Right cardiac atrium (tissue), 5 donors: ENCODE measurements at regions not wholly inside any gene's neighbourhood (a gene's known extent, or its start where the extent isn't known, plus 50 kb on each side); places are given as distances from the start of the nearest gene placed in this dataset.
"Not testable (repeated sequence)": the region's sequence is repeated elsewhere in the genome, so short reads cannot be mapped to it uniquely, and the experiment has no call there.

ENCODE experiments used
- ATAC-seq, 2 donors: fragments of 200-7000 bp; cut with Tn5 transposase; one replicate each; pipeline versions ENCODE4 v1.8.0 to v1.9.1; 2020; ENCODE audit warnings: moderate library complexity in 2 of 2, mild to moderate bottlenecking in 1 of 2
- DNase-seq, 3 donors: peaks; one replicate each; pipeline ENCODE4 v3.0.0-alpha.2; 2020
- H3K27ac ChIP-seq: one replicate; pipeline ENCODE4 v1.5.1; 2013; ENCODE audit warnings: mild to moderate bottlenecking, low read length, control low read depth, moderate library complexity
- H3K27me3 ChIP-seq: one replicate; pipeline ENCODE4 v1.6.1; 2013; ENCODE audit not compliant: control insufficient read depth, insufficient read depth
- H3K4me1 ChIP-seq: one replicate; pipeline ENCODE4 v1.6.1; 2013; ENCODE audit warnings: low read length; ENCODE audit not compliant: control insufficient read depth, insufficient read depth
- H3K4me3 ChIP-seq: one replicate; pipeline ENCODE4 v1.5.1; 2013; ENCODE audit warnings: low read length, control low read depth
- H3K9me3 ChIP-seq: one replicate; pipeline ENCODE4 v1.6.1; 2013; ENCODE audit warnings: low read length; ENCODE audit not compliant: control insufficient read depth
- WGBS: extraction: QIAGEN DNeasy Blood & Tissue Kit; methylation state at CpG from one replicate; pipeline ENCODE4 v1.1.7; 2013; 5-methylcytosine and 5-hydroxymethylcytosine counted together
- intact Hi-C, 4 donors: fragments of 100-400 bp; cut with DNase I; formaldehyde crosslinking; loops; one replicate each; pipeline versions ENCODE4 v1.11.0 to v1.14.0; 2022 to 2023
- donor health status: healthy with polysubstance abuse.
- donor health status: DM: no; HTN: yes; CAD: no.
- donor health status: DM: no; HTN: no; CAD: no.
- donor health status: DM: no; HTN: yes; CAD: no; lungs with severe emphysema.
- donor health status: DM: yes; HTN: yes; CAD: no.

GRCh38 chr14:28946267-28946666 lies 179.7 kb downstream of the FOXG1 start:
- H3K27ac ChIP-seq: no peak overlapping the region
- intact Hi-C loops: no loop called here
- no peaks in the 10 kb centered on the region for H3K9me3 ChIP-seq
- no peaks in the 10 kb centered on the region for H3K4me1 ChIP-seq
- DNase-seq (no peak), ATAC-seq (no peak)
- H3K4me3 ChIP-seq: no peak overlapping the region
- no peaks in the 10 kb centered on the region for H3K27me3 ChIP-seq
- WGBS: 64% methylated on average over 1 of the region's 1 CpG

- 81% methylated on average over 2 of the region's 2 CpGs for WGBS
Observed at GRCh38 chr14:28949503-28949902, 182.9 kb downstream of the FOXG1 start.

DNA sequence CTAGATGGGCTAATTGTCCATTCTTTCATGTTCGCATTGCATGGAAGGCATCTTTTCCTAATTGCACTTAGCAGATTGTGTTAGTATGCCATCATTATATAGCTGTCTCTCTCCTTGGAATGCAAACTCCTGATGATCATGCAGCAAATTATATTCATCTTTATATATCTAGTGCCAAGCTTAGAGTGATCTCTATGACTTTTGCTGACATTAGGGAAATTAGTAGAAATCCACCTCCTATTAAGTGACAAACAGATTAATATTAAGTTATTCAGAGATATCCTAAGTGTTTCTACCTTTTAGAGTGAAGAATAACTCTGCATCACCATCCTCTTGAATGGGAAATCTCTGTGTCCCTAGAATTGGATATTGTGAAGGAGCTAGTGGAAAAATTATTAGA lies 185.6 kb downstream of the FOXG1 start:
- no peak overlapping the region for H3K4me3 ChIP-seq
- intact Hi-C loops: no loop called here
- WGBS: 93% methylated on average over 1 of the region's 1 CpG
- no peak overlapping the region for H3K27ac ChIP-seq
- no peaks in the 10 kb centered on the region for H3K9me3 ChIP-seq
- no peak for DNase-seq
- no peaks in the 10 kb centered on the region for H3K27me3 ChIP-seq
- no peak for ATAC-seq
- no peaks in the 10 kb centered on the region for H3K4me1 ChIP-seq

More at GRCh38 chr14:28949503-28949902, 182.9 kb downstream of the FOXG1 start:
- Histone ChIP-seq H3K4me3 (no peak overlapping the region), H3K27ac (no peak overlapping the region), H3K9me3 (no peaks in the 10 kb centered on the region), H3K4me1 (no peaks in the 10 kb centered on the region), H3K27me3 (no peaks in the 10 kb centered on the region)
- DNase-seq: no peak
- intact Hi-C loops: no loop called here
- no peak for ATAC-seq

DNA sequence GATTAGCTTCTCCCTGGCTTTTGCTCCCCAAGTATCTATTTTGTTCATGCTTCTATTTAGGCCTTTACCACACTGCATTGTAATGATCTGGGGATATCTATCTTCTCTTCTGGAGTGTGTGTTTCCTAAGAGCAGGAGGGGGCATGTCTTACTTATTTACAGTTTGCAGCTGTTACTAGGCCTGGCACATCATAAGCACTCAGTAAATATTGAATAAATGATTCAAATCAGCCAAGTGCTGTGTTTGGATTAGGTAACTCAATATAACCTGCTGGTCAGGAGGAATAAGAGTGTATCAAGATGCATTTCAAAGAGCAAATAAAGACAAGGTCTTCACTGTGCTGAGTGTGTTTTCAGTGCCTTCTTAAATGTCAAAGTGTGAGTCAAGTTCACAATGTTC lies 186.1 kb downstream of the FOXG1 start:
- Histone ChIP-seq H3K4me1 (no peaks in the 10 kb centered on the region), H3K4me3 (no peak overlapping the region), H3K27ac (no peak overlapping the region), H3K9me3 (no peaks in the 10 kb centered on the region), H3K27me3 (no peaks in the 10 kb centered on the region)
- DNase-seq (no peak), ATAC-seq (no peak)
- intact Hi-C loops: no loop called here

- WGBS: 83% methylated on average over 2 of the region's 2 CpGs
- no peak overlapping the region for H3K4me3 ChIP-seq
- H3K4me1 ChIP-seq: no peaks in the 10 kb centered on the region
- intact Hi-C loops: no loop called here
- H3K27ac ChIP-seq: no peak overlapping the region
- ATAC-seq: no peak
- no peak for DNase-seq
- H3K27me3 ChIP-seq: no peaks in the 10 kb centered on the region
- H3K9me3 ChIP-seq: no peaks in the 10 kb centered on the region
Observed at GRCh38 chr14:28953973-28954372, 187.4 kb downstream of the FOXG1 start.

DNA sequence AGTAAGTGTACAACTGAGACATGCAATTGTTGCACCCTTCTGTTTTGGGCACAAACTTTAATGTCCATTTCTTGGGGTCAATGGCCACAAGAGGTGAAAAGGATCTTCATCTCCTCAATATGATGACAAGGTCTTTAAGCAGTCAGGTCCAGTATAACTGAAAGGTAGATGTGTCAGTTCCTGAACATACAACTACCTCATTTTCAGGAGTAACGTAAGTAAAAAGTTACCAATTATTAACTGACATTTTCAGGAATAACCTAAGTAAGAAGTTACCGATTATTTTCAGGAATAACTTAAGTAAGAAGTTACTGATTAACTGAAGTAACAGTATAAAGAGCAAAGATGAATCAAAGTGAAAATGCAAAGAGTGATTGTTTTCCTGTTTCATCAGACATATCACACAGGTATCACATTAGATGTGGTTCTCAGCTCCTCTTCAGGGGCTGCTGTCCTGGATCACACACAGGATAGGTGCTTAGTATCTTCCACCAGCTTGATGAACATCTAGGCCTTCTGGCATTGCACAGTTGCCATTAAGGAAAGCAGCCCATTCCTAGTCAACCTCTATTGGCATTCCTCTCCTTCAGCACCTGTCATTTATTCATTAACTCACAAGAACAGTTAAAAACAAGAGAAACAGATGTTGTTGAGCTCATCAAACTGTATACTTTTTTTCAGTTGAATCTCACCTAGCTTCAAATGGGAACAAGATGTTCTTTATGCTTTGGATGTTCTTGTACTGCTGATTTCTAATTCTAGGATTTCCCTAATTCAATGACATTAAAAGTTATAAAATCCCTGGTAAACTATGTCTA lies 200.0 kb downstream of the FOXG1 start:
- 86% methylated on average over 2 of the region's 2 CpGs for WGBS
- H3K27me3 ChIP-seq: no peaks in the 10 kb centered on the region
- ATAC-seq (no peak), DNase-seq (no peak)
- H3K9me3 ChIP-seq: no peaks in the 10 kb centered on the region
- intact Hi-C loops: no loop called here
- no peak overlapping the region for H3K4me3 ChIP-seq
- H3K4me1 ChIP-seq: no peaks in the 10 kb centered on the region
- no peak overlapping the region for H3K27ac ChIP-seq

DNA sequence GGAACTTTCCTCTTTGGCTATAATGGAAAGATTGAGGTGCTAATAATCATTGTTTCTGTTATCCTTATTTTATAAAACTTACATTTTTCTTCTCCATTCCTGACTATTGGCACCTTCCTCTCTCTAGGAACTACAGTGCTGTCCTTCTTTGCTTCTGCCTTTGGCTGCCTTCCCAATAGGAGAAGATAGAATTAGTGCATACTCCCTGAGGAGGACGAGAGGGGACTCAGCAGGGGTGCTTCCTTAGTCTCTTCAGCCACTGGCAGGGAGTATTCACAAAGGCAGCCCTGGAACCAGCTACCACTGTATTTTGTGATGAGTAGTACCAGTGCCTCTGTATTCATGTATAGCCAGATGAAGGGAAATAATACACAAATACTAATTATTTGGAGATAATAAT lies 208.5 kb downstream of the FOXG1 start:
- H3K4me3 ChIP-seq: no peak overlapping the region
- intact Hi-C loops: no loop called here

GRCh38 chr14:28982228-28982627 lies 215.6 kb downstream of the FOXG1 start:
- Histone ChIP-seq H3K4me1 (no peaks in the 10 kb centered on the region), H3K9me3 (no peaks in the 10 kb centered on the region), H3K27ac (no peak overlapping the region), H3K4me3 (no peak overlapping the region), H3K27me3 (no peaks in the 10 kb centered on the region)
- intact Hi-C loops: no loop called here
- ATAC-seq (no peak), DNase-seq (no peak)
- WGBS: 84% methylated on average over 2 of the region's 2 CpGs

More for the DNA sequence above, 208.5 kb downstream of the FOXG1 start:
- ATAC-seq (no peak), DNase-seq (no peak)
- no peak overlapping the region for H3K27ac ChIP-seq
- no peaks in the 10 kb centered on the region for H3K27me3 ChIP-seq
- WGBS: 13% methylated on average over 1 of the region's 1 CpG
- no peaks in the 10 kb centered on the region for H3K4me1 ChIP-seq
- H3K9me3 ChIP-seq: no peaks in the 10 kb centered on the region

DNA sequence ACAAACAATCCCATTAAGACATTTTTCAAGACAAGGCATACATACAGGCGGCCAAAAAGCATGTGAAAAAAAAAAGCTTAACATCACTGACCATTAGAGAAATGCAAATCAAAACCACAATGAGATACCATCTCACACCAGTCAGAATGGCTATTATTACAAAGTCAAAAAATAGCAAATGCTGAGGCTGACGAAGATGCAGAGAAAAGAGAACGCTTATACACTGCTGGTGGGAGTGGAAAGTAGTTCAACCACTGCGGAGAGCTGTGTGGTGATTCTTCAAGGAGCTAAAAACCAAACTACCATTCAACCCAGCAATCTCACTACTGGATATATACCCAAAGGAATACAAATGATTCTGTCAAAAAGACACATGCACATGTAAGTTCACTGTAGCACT lies 216.7 kb downstream of the FOXG1 start:
- Histone ChIP-seq H3K4me3 (no peak overlapping the region), H3K27ac (no peak overlapping the region), H3K27me3 (no peaks in the 10 kb centered on the region), H3K9me3 (no peaks in the 10 kb centered on the region), H3K4me1 (no peaks in the 10 kb centered on the region)
- WGBS: 77% methylated on average over 4 of the region's 4 CpGs
- no peak for DNase-seq
- intact Hi-C loops: no loop called here
- ATAC-seq: no peak

GRCh38 chr14:28987516-28987915 lies 220.9 kb downstream of the FOXG1 start:
- DNase-seq: no peak
- Histone ChIP-seq H3K4me1 (no peaks in the 10 kb centered on the region), H3K27ac (no peak overlapping the region), H3K9me3 (no peaks in the 10 kb centered on the region), H3K4me3 (no peak overlapping the region), H3K27me3 (no peaks in the 10 kb centered on the region)
- no peak for ATAC-seq
- intact Hi-C loops: no loop called here

GRCh38 chr14:28997196-28997595 lies 230.6 kb downstream of the FOXG1 start:
- ATAC-seq, H3K4me1 ChIP-seq, intact Hi-C loops, H3K27ac ChIP-seq, H3K27me3 ChIP-seq, H3K9me3 ChIP-seq, H3K4me3 ChIP-seq, DNase-seq: not testable (repeated sequence)
- WGBS: 73% methylated on average over 4 of the region's 4 CpGs

- 51% methylated on average over 1 of the region's 1 CpG for WGBS
- DNase-seq (no peak), ATAC-seq (no peak)
- no peaks in the 10 kb centered on the region for H3K9me3 ChIP-seq
- H3K27me3 ChIP-seq: no peaks in the 10 kb centered on the region
- intact Hi-C loops: no loop called here
- no peaks in the 10 kb centered on the region for H3K4me1 ChIP-seq
- H3K27ac ChIP-seq: no peak overlapping the region
- no peak overlapping the region for H3K4me3 ChIP-seq
Observed at GRCh38 chr14:28999656-29000055, 233.1 kb downstream of the FOXG1 start.
